GM23338 (cell line): ENCODE measurements at regions not wholly inside any gene's neighbourhood (a gene's known extent, or its start where the extent isn't known, plus 50 kb on each side); places are given as distances from the start of the nearest gene placed in this dataset.
A peak's percentile ranks its signal among the peaks of the same experiment; 100 is the strongest.

Experiments used
- ATAC-seq: fragments of 200-7000 bp; cut with Tn5 transposase; 3 replicates; pipeline ENCODE4 v1.9.1; 2020
- DNase-seq: peaks from one replicate; pipeline ENCODE4 v3.0.0-alpha.2; 2015; ENCODE audit warnings: low spot score
- H2AFZ ChIP-seq: fragments of 200-600 bp; sonication (generic); 2 replicates; pipeline ENCODE4 v1.8.0; 2016; ENCODE audit warnings: antibody characterized with exemption, mild to moderate bottlenecking, moderate library complexity
- H3F3A ChIP-seq: fragments of 200-600 bp; sonication (generic); replicated peaks from 2 replicates; pipeline ENCODE4 v1.8.0; 2017; ENCODE audit warnings: antibody characterized with exemption, mixed run types, low read depth
- H3K27ac ChIP-seq: fragments of 200-600 bp; sonication (generic); 2 replicates; pipeline ENCODE4 v1.6.1; 2016; ENCODE audit warnings: low read depth
- H3K27me3 ChIP-seq: fragments of 200-600 bp; sonication (generic); 2 replicates; pipeline ENCODE4 v1.8.0; 2016; ENCODE audit warnings: mild to moderate bottlenecking, mixed run types, moderate library complexity; ENCODE audit not compliant: insufficient read depth
- H3K36me3 ChIP-seq: fragments of 200-600 bp; sonication (generic); 2 replicates; pipeline ENCODE4 v1.8.0; 2016; ENCODE audit warnings: mild to moderate bottlenecking; ENCODE audit not compliant: insufficient read depth
- H3K4me1 ChIP-seq: fragments of 200-600 bp; sonication (generic); 2 replicates; pipeline ENCODE4 v1.8.0; 2016; ENCODE audit warnings: mild to moderate bottlenecking, moderate library complexity; ENCODE audit not compliant: insufficient read depth
- H3K4me2 ChIP-seq: fragments of 200-600 bp; sonication (generic); 2 replicates; pipeline ENCODE4 v1.7.1; 2017; ENCODE audit warnings: mixed run types
- H3K4me3 ChIP-seq: fragments of 200-600 bp; sonication (generic); 2 replicates; pipeline ENCODE4 v1.6.1; 2016; ENCODE audit warnings: mixed run types
- H3K79me2 ChIP-seq: fragments of 200-600 bp; sonication (generic); replicated peaks from 2 replicates; pipeline ENCODE4 v1.8.0; 2017; ENCODE audit warnings: mild to moderate bottlenecking; ENCODE audit not compliant: insufficient read depth
- H3K9me2 ChIP-seq: fragments of 200-600 bp; sonication (generic); 2 replicates; pipeline ENCODE4 v1.8.0; 2017; ENCODE audit not compliant: insufficient read depth
- H4K20me1 ChIP-seq: fragments of 200-600 bp; sonication (generic); replicated peaks from 2 replicates; pipeline ENCODE4 v1.8.0; 2017; ENCODE audit warnings: mild to moderate bottlenecking; ENCODE audit not compliant: insufficient read depth
- H3K27ac Mint-ChIP-seq: 2 replicates; pipeline ENCODE4 v1.8.0; 2020; ENCODE audit warnings: inconsistent platforms, mild to moderate bottlenecking, moderate library complexity, mixed read lengths
- H3K27me3 Mint-ChIP-seq: 3 replicates; pipeline ENCODE4 v1.8.0; 2022; ENCODE audit warnings: low read depth, mild to moderate bottlenecking, moderate library complexity, mixed read lengths, inconsistent platforms; ENCODE audit not compliant: insufficient read depth, poor library complexity
- H3K36me3 Mint-ChIP-seq: 3 replicates; pipeline ENCODE4 v1.8.0; 2021; ENCODE audit warnings: low read depth, mild to moderate bottlenecking, inconsistent platforms, moderate library complexity, mixed read lengths
- H3K4me1 Mint-ChIP-seq: 3 replicates; pipeline ENCODE4 v1.8.0; 2020; ENCODE audit warnings: mild to moderate bottlenecking, inconsistent platforms, mixed read lengths
- H3K4me3 Mint-ChIP-seq: 3 replicates; pipeline ENCODE4 v1.8.0; 2021; ENCODE audit warnings: moderate library complexity, mild to moderate bottlenecking, inconsistent platforms, mixed read lengths
- H3K9me3 Mint-ChIP-seq: 3 replicates; pipeline ENCODE4 v1.8.0; 2020; ENCODE audit warnings: moderate library complexity, mild to moderate bottlenecking, inconsistent platforms, mixed read lengths
- CREB1 ChIP-seq: fragments of 250-450 bp; sonication (Bioruptor Pico); IDR thresholded peaks from 2 replicates; pipeline ENCODE4 v1.5.0; 2020; ENCODE audit warnings: low read depth, mild to moderate bottlenecking, moderate library complexity
- ETS1 ChIP-seq: IDR thresholded peaks from 2 replicates; pipeline ENCODE4 v1.6.1; 2016; ENCODE audit warnings: antibody characterized with exemption
- EZH2 ChIP-seq: fragments of 200-600 bp; sonication (generic); IDR thresholded peaks from one replicate; pipeline ENCODE4 v1.8.0; 2017; ENCODE audit warnings: antibody characterized with exemption, mild to moderate bottlenecking, low read depth; ENCODE audit not compliant: unreplicated experiment
- EZH2phosphoT487 ChIP-seq: fragments of 200-600 bp; sonication (generic); IDR thresholded peaks from one replicate; pipeline ENCODE4 v1.8.1; 2018; ENCODE audit warnings: antibody characterized with exemption; ENCODE audit not compliant: unreplicated experiment
- JUNB ChIP-seq: IDR thresholded peaks from one replicate; pipeline ENCODE4 v1.6.1; 2016; ENCODE audit warnings: antibody characterized with exemption; ENCODE audit not compliant: unreplicated experiment
- NANOG ChIP-seq: IDR thresholded peaks from 2 replicates; pipeline ENCODE4 v1.6.1; 2016; ENCODE audit warnings: antibody characterized with exemption, borderline replicate concordance
- POLR2AphosphoS5 ChIP-seq: IDR thresholded peaks from 2 replicates; pipeline ENCODE4 v1.6.1; 2016; ENCODE audit warnings: antibody characterized with exemption, low read depth
- REST ChIP-seq: IDR thresholded peaks from one replicate; pipeline ENCODE4 v1.6.1; 2018; ENCODE audit warnings: antibody characterized with exemption; ENCODE audit not compliant: unreplicated experiment
- STAT1 ChIP-seq: IDR thresholded peaks from one replicate; pipeline ENCODE4 v1.6.1; 2016; ENCODE audit warnings: antibody characterized with exemption; ENCODE audit not compliant: unreplicated experiment
- ZNF114 ChIP-seq: fragments of 250-450 bp; sonication (Bioruptor Pico); IDR thresholded peaks from 2 replicates; pipeline ENCODE4 v1.5.0; 2020; ENCODE audit warnings: mild to moderate bottlenecking, moderate library complexity
- ZNF331 ChIP-seq: fragments of 250-450 bp; sonication (Bioruptor Pico); IDR thresholded peaks from 2 replicates; pipeline ENCODE4 v1.5.0; 2020; ENCODE audit warnings: low read depth, mild to moderate bottlenecking, moderate library complexity

- no peak for TF ChIP-seq POLR2AphosphoS5
- no peak for TF ChIP-seq JUNB
- no peak for TF ChIP-seq EZH2phosphoT487
- TF ChIP-seq EZH2, result no peak
- no peak for TF ChIP-seq ZNF114
- TF ChIP-seq ETS1, result no peak
- TF ChIP-seq CREB1 (CRISPR knock-in tag), result no peak
- TF ChIP-seq STAT1, result no peak
- no peak for TF ChIP-seq ZNF331 (CRISPR knock-in tag)
- TF ChIP-seq REST, result no peak
- TF ChIP-seq NANOG, result no peak
Observed at GRCh38 chr1:60802884-60803283, 279.5 kb upstream of the NFIA start (continued).

- no peak for ATAC-seq
- Histone ChIP-seq H3K4me2 (no peak overlapping the region), H2AFZ (0 out of 2 replicates have a peak overlapping the region, but pooled peaks have one; percentile 38), H3K27ac (no peak overlapping the region), H4K20me1 (no peaks in the 10 kb centered on the region), H3K27me3 (no peaks in the 10 kb centered on the region), H3F3A (no peaks in the 10 kb centered on the region), H3K9me2 (peaks cover 18% of the 10 kb centered on the region), H3K36me3 (no peaks in the 10 kb centered on the region), H3K4me3 (no peak overlapping the region), H3K4me1 (no peaks in the 10 kb centered on the region), H3K79me2 (no peaks in the 10 kb centered on the region)
- no peaks in the 10 kb centered on the region for H3K9me3 Mint-ChIP-seq
- no peaks in the 10 kb centered on the region for H3K27me3 Mint-ChIP-seq
- H3K36me3 Mint-ChIP-seq, result no peaks in the 10 kb centered on the region
- H3K4me1 Mint-ChIP-seq, result peaks cover 3% of the 10 kb centered on the region; the same call in 1 of the 3 replicates
- no peak overlapping the region for H3K27ac Mint-ChIP-seq
- no peak for DNase-seq
- H3K4me3 Mint-ChIP-seq, result no peak overlapping the region
- TF ChIP-seq EZH2 (no peak), JUNB (no peak), REST (no peak), NANOG (no peak), CREB1 (CRISPR knock-in tag) (no peak), ZNF114 (no peak), EZH2phosphoT487 (no peak), STAT1 (no peak), ETS1 (no peak)
Observed at GRCh38 chr1:60797351-60797750, 285.0 kb upstream of the NFIA start.
